Amniotic stem cell (primary cell): ENCODE measurements at regions not wholly inside any gene's neighbourhood (a gene's known extent, or its start where the extent isn't known, plus 50 kb on each side); places are given as distances from the start of the nearest gene placed in this dataset.

Source experiments
- DNase-seq: peaks from one replicate; lab custom pipeline; 2025; lab: John Stamatoyannopoulos, UW

GRCh38 chr9:129285979-129286772 lies 108.1 kb upstream of the IER5L start:
- no peak for DNase-seq

DNA sequence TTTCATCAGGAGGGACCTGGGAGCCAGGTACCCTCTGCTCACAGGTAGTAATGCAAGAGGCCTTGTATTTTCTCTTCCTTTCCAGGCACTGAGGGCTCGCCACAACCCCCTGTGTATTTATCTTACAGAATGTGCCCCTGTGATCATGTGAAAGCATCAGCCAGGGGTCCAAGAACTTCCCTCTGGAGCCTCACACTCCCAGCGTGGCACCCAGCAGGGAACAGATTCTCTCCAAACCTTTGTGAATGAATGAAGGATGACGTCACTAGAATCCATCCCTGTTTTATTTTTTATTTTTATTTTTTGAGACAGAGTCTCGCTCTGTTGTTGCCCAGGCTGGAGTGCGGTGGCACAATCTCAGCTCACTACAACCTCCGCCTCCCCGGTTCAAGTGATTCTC lies 107.3 kb upstream of the IER5L start:
- no peak for DNase-seq

DNA sequence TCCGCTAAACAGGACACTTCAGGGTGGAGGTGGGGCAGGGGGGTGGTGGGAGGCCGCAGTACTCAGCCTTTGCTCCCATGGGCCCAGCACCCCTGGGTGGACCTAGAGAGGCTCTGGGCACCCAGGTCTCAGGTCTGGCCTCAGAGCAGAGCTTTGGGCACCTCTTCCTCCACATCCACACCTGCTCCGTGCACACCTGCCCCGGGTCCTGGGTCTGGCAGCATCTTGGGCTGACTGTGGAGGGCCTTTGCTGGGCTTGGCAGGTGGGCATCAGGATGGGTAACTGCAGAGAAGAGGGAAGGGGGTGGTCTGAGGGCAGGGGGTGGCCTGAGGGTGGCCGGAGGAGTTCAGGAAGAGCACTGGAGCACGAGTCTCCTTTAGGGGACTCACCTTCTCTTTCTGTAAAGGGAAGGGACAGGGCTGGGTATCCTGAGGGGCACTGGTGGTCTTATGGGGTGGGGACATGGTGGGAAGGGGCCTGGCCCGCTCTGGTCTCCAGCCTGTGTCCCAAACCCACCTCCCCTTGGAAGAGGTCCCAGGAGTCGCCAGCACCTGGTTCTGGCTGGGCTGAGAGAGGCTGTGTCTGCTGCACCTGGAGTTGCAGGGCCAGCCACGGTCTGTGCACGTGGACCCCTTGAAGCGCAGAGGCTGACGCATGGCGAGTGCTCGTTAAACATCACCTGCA lies 106.7 kb upstream of the IER5L start:
- DNase-seq = no peak

GRCh38 chr9:129283705-129284606 lies 105.9 kb upstream of the IER5L start:
- DNase-seq = no peak

DNA sequence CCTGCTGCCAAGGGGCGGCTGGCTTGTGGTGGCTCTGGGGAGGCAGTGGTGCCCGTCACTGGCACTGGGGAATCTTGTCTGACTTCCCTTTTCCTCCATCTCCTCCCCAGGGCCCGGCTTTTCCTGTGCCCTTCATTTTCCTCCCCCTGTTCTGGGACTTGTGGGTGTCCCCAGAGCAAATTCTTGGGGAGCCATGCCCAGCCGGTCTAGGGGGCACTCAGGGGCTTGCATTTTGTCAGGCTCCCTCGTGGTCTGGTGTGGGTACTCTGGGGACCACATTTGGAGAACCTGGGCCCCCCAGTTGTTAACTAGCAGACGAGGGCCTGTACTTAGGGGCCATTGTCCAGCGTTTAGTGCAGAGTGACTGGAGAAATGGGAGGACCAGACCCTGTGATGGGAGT lies 105.2 kb upstream of the IER5L start:
- no peak for DNase-seq

GRCh38 chr9:129282731-129283211 lies 104.7 kb upstream of the IER5L start:
- no peak for DNase-seq

GRCh38 chr9:129282272-129282671 lies 104.2 kb upstream of the IER5L start:
- DNase-seq = no peak

DNA sequence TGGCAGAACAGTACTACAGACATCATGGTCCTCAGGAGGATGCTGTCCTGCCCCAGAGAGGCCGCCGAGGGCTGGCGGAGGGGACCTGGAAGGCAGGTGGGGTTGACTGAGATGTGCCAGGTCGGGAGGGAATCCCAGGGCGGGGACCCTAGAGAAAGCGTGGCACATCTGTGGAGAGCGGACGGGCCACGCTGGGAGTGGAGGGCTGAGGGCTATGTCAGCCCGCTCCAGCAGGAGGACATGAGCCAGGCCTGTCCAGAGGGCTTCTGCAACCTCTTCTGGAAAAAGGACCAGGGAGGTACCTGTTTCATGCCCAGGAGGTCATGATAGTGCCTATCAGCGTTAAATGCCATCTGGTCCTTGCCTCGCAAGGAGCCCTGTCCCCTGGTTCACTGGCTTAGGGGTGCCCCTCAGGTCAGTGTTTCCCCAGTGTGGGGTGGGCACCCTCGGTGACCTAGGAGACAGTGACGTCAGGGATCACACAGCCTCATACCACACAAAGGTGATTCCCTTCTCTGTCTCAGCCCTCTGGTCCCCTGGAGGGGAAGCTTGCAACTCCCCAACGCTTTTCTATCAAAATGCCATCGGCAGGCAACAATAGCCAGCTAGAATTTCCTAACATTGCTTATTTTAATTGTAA lies 103.6 kb upstream of the IER5L start:
- DNase-seq = no peak

DNA sequence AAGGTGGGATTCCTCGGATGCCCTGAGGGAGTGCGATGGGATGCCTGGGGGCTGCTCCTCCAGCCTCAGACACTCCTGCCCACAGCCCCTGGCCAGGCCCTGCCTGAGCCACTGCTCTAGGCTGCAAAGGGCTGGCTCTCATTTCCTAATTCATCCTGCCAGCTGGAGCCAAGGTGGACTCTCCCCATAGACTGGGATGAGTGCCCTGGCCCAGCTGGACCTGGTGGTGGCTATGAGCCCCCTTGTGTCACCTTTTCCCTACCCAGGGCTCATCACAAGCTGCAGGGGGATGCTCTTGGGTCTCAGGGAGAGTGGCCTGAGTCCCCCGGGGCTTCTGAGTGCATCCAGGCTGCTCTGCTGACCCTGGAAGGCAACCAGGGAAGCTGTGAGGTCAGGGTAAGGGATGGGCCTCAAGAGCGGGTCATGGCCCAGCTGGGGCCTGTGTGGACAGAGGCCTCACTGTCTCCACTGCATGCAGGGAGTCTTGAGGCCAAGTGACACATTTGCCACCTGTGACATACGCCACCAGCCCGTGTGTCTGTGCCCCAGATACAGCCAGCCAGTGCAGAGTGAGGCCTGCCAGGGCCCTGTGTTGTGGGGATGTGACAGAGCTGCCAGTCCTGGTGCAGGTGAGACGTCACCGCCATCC lies 102.7 kb upstream of the IER5L start:
- DNase-seq = no peak

DNA sequence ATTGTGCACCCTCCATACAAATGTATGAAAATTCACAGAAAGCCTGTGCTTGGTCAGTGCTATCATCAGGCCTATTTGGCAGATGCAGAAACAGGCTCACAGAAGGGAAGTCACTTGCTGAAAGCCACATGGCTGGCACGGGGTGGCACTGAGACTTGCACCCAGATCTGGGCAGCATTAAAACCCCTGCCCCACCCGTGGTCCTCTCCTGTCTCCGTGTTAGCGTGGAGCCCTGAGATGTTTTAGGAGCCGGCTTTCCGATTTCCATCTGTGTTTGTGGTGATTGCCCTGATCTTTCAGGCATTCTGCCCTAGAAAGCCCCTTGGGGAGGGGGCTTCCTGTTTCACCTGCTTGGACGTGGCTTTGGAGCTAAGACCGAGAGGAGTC lies 102.2 kb upstream of the IER5L start:
- no peak for DNase-seq

DNA sequence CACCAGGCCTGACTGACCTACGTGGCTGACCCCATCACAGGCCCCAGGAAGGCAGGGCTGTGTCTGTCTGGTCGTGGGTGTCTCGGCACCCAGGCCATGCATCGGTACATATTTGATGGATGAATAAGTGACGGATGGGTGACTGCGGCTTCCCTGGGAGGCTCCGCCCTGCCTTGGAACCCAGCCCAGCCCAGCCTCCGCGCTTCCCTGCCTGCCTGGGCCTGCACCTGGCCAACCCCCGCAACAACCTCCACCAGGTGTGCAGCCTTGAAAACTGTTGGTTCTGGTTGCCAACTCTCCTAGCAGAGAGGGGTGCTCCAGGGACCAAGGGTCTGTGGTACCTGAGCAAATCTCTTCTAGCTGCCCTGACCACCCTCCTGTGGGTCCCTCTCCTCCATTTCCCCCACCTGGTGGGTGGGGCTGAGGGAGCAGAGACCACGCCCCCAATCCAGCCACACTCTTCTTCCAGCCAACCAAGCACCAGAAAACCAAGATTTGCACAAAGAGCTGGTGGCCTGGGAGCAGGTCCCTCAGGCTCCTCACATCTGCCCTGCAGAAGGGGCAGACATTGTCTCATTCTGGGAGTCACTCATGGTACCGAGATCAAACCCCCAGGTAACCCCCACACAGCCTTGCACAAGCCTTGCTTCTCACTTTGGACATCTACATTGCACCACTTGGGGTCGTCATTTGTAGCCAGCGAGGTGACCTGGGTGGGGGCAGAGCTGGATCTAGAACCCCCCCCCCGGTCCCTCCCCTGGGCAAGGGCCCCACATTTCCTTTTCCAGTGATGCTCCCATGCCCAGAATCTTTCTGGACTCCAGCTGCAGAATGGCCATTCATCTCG lies 100.6 kb upstream of the IER5L start:
- DNase-seq = no peak

- no peak for DNase-seq
Measured at GRCh38 chr9:129276486-129277230, 98.6 kb upstream of the IER5L start.

- DNase-seq = no peak
Measured at GRCh38 chr9:129275626-129276247, 97.7 kb upstream of the IER5L start.

DNA sequence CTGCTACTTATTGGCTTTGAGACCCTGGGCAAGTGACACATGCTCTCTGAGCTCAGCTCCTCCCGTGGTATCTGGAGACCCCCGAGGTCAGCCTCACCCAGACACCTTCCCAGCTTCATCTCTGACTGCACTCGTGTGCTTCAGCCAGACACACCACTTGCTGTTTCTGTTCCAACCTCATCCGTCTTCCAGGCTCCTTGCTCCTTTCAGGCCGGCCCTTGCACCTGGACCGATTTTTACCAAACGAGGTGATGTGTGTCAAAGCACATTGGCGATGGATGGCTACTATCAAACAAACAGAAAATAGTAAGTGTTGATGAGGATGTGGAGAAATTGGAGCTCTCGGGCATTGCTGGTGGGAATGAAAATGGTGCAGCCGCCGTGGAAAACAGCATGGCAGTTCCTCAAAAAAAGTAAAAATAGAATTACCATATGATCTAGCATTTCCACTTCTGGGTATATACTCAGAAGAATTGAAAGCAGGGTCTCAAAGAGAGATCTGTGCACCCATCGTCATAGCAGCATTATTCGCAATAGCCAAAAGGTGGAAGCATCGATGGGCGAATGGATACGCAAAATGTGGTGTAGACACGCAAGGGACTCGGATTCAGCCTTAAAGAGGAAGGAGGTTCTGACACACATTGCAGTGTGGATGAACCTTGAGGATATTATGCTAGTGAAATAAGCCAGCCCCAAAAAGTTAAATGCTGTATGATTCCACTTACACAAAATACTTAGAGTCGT lies 96.1 kb upstream of the IER5L start:
- DNase-seq = no peak

DNA sequence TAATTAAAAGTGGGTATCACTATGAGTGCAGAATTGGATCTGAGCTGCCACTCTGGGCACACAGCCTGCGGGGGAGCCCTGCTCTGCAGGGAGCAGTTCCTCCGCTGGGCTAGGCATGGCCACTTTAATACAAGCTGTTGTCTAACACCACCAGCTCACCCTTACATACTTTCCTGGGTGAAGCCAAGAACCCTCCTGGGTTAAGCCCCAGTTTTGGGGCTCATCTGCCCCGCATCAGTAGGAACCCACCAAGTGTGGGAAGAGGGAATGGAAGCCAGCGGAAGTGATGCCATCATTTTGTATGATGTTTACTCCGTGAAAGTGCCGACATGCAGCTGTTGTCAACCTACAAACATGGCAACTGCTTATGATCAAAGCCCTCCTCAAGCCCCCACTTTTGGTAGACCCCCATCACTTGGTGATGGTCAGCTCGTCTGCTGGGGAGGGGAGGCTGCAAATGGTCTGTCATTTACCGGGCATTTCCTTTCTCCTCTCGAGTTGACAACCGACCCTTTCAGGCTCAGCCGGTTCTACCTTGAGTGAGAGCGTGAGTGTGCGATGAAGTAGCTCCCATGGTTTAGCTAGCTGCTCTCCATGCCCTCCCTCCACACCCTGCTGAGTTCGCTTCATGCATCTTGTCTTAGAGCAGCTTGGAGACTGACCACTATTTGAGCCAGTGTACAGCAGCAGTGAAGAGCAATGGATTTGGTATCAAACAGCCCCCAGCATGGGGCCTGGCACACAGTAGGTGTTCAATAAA lies 95.3 kb upstream of the IER5L start:
- no peak for DNase-seq

DNA sequence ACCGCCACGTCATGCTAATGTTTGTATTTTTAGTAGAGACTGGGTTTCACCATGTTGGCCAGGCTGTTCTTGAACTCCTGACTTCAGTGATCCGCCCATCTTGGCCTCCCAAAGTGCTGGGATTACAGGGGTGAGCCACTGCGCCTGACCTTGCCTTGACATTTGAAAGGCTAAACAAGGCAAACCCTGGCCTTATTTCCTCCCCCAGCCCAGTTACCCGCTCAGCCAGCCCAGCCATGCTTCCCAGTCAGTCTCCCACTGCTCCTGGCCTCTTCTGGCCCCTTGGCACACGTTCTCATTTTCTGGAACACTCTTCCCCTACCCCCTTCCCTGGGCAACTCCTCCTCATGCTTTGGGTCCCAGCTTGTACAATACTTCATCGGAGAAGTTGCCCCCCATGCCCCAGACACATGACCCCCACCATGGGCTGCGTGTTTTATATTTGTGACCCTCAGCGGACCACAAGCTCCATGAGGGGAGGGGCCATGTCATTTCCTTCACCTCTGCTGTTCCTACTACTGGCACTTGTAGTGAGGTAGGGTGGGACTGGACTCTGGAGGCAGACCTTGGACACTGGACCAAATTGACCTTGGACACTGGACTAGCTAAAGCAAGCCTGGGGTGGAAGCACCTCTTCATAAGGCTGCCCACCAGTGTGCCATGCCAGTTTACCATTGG lies 94.4 kb upstream of the IER5L start:
- no peak for DNase-seq

DNA sequence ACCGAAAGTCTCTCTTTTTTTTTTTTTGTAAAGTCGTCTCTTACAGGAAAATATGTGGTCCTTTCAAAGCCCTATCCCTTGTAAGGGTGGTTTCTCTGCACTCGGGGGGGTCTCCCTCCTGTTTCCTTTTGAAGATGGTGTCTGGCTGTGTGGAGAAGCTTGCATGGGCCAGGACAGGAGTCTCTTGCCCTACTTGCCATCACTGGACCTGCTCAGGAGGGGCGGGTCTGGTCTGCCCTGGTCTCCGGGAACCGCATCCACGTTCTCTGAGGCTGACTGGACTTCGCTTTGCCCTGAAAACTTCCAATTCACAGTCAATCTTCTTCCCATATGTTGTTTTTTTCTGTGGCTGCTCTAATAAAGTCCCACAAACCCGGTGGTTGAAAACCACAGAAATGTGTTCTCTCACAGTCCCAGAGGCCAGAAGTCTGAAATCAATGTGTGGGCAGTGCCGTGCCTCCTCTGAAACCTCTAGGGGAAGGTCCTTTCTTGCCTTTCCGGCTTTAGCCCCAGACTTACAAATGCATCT lies 92.9 kb upstream of the IER5L start:
- no peak for DNase-seq
